ENCODE measurements at regions not wholly inside any gene's neighbourhood (a gene's known extent, or its start where the extent isn't known, plus 50 kb on each side); places are given as distances from the start of the nearest gene placed in this dataset.
"Not testable (repeated sequence)": the region's sequence is repeated elsewhere in the genome, so short reads cannot be mapped to it uniquely, and the experiment has no call there.

GRCh38 chr3:103512595-103512994, 1077.8 kb downstream of the ZPLD1 start:
- DNase-seq, result no peak

GRCh38 chr3:103513003-103513402, 1078.2 kb downstream of the ZPLD1 start:
- no peak for DNase-seq

GRCh38 chr3:103515116-103515515, 1080.3 kb downstream of the ZPLD1 start:
- DNase-seq, result no peak

GRCh38 chr3:103516950-103517349, 1082.1 kb downstream of the ZPLD1 start:
- no peak for DNase-seq

- not testable (repeated sequence) for DNase-seq
These were observed 1096.5 kb downstream of the ZPLD1 start for GRCh38 chr3:103531327-103531726.

GRCh38 chr3:103532986-103533385, 1098.2 kb downstream of the ZPLD1 start:
- no peak for DNase-seq

GRCh38 chr3:103554451-103554850, 1119.6 kb downstream of the ZPLD1 start:
- no peak for DNase-seq

- not testable (repeated sequence) for DNase-seq
These were observed 1129.3 kb downstream of the ZPLD1 start for GRCh38 chr3:103564116-103564515.

GRCh38 chr3:103585809-103586208, 1151.0 kb downstream of the ZPLD1 start:
- DNase-seq, result no peak

GRCh38 chr3:103589770-103590169, 1155.0 kb downstream of the ZPLD1 start:
- no peak for DNase-seq

- DNase-seq, result no peak
These were observed 1166.0 kb downstream of the ZPLD1 start for GRCh38 chr3:103600844-103601243.

- no peak for DNase-seq
These were observed 1166.9 kb downstream of the ZPLD1 start for GRCh38 chr3:103601666-103602065.

GRCh38 chr3:103609472-103609871, 1174.7 kb downstream of the ZPLD1 start:
- DNase-seq, result no peak

- no peak for DNase-seq
These were observed 1178.8 kb downstream of the ZPLD1 start for GRCh38 chr3:103613397-103614156.

GRCh38 chr3:103614719-103615118, 1179.9 kb downstream of the ZPLD1 start:
- DNase-seq, result no peak

GRCh38 chr3:103617961-103618360, 1183.1 kb downstream of the ZPLD1 start:
- DNase-seq, result no peak

GRCh38 chr3:103624271-103624670, 1189.5 kb downstream of the ZPLD1 start:
- DNase-seq, result no peak

GRCh38 chr3:103629391-103629790, 1194.6 kb downstream of the ZPLD1 start:
- no peak for DNase-seq

- no peak for DNase-seq
These were observed 1209.6 kb downstream of the ZPLD1 start for GRCh38 chr3:103644450-103644849.

GRCh38 chr3:103653996-103654395, 1219.2 kb downstream of the ZPLD1 start:
- DNase-seq, result no peak

GRCh38 chr3:103657756-103658155, 1222.9 kb downstream of the ZPLD1 start:
- no peak for DNase-seq

GRCh38 chr3:103660810-103661209, 1226.0 kb downstream of the ZPLD1 start:
- DNase-seq, result no peak

GRCh38 chr3:103662591-103662990, 1227.8 kb downstream of the ZPLD1 start:
- DNase-seq, result no peak

GRCh38 chr3:103672346-103672745, 1237.5 kb downstream of the ZPLD1 start:
- DNase-seq, result no peak

- DNase-seq, result no peak
These were observed 1250.1 kb downstream of the ZPLD1 start for GRCh38 chr3:103684904-103685303.

Measured in T-helper 1 cell (primary cell).